Progenitor cell of endocrine pancreas (in vitro differentiated cells): ENCODE measurements at regions not wholly inside any gene's neighbourhood (a gene's known extent, or its start where the extent isn't known, plus 50 kb on each side); places are given as distances from the start of the nearest gene placed in this dataset.

Source experiments
- DNase-seq: peaks from one replicate; pipeline ENCODE4 v3.0.0; 2021; ENCODE audit warnings: low spot score; ENCODE audit not compliant: unreplicated experiment
- H3K27ac Mint-ChIP-seq: 2 replicates; pipeline ENCODE4 v1.8.0; 2021; ENCODE audit warnings: mild to moderate bottlenecking, moderate library complexity, mixed read lengths
- H3K27me3 Mint-ChIP-seq: 2 replicates; pipeline ENCODE4 v1.8.0; 2021; ENCODE audit warnings: mixed read lengths
- H3K36me3 Mint-ChIP-seq: 2 replicates; pipeline ENCODE4 v1.8.0; 2022; ENCODE audit warnings: mixed read lengths; ENCODE audit not compliant: insufficient read depth
- H3K4me1 Mint-ChIP-seq: 2 replicates; pipeline ENCODE4 v1.8.0; 2021; ENCODE audit warnings: low read depth, mixed read lengths
- H3K4me3 Mint-ChIP-seq: 2 replicates; pipeline ENCODE4 v1.8.0; 2021; ENCODE audit warnings: low read depth, mild to moderate bottlenecking, moderate library complexity, mixed read lengths
- H3K9me3 Mint-ChIP-seq: 2 replicates; pipeline ENCODE4 v1.8.0; 2021; ENCODE audit warnings: low read depth, mixed read lengths
- TF ChIP-seq, protein P1 (sequence below): fragments of 200-600 bp; sonication (generic); IDR thresholded peaks from one replicate; pipeline ENCODE4 v1.5.0; 2021; ENCODE audit warnings: antibody characterized with exemption, mild to moderate bottlenecking; ENCODE audit not compliant: unreplicated experiment

DNA sequence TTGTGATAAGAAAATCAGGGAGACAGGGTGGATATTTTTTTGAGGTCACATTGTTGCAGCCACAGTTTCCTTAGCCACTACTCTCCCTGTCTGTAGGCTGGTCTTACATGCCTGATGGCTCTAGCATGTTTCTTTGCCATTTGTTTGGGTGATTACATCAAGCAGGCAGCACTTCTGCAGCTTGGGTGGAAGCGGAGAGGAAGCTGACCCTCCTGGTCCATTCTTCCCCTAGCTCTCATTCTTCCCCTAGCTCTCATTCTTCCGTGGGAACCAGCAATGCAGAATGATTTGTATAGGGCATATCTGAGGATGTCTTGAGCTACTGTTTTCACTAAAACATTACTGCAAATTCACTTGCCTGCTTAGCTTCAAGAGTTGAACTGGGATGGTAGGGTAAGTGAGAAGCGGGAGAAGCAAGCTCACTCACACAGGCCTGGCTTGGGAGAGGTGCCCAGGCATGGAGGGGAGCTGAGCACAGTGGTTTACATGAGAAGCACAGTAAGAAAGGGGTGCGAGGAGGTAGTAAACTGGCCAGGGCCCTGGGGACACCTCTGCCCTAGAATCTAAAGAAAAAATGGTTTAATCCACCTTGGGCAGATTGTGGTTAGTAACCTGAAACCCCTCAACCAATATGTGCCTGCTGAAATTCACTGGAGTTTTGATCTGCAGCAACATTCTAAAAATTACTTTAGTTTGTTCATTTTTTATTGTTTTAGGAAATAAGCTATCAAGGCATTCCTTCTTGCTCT lies 538.9 kb downstream of the RFC3 start:
- DNase-seq, result no peak
- Mint-ChIP-seq H3K9me3 (peaks cover 3% of the 10 kb centered on the region), H3K27ac (no peak overlapping the region), H3K27me3 (no peaks in the 10 kb centered on the region), H3K36me3 (peaks cover 1% of the 10 kb centered on the region), H3K4me3 (no peak overlapping the region), H3K4me1 (peaks cover 10% of the 10 kb centered on the region)
- TF ChIP-seq, protein P1, sequence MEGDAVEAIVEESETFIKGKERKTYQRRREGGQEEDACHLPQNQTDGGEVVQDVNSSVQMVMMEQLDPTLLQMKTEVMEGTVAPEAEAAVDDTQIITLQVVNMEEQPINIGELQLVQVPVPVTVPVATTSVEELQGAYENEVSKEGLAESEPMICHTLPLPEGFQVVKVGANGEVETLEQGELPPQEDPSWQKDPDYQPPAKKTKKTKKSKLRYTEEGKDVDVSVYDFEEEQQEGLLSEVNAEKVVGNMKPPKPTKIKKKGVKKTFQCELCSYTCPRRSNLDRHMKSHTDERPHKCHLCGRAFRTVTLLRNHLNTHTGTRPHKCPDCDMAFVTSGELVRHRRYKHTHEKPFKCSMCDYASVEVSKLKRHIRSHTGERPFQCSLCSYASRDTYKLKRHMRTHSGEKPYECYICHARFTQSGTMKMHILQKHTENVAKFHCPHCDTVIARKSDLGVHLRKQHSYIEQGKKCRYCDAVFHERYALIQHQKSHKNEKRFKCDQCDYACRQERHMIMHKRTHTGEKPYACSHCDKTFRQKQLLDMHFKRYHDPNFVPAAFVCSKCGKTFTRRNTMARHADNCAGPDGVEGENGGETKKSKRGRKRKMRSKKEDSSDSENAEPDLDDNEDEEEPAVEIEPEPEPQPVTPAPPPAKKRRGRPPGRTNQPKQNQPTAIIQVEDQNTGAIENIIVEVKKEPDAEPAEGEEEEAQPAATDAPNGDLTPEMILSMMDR, result no peak

DNA sequence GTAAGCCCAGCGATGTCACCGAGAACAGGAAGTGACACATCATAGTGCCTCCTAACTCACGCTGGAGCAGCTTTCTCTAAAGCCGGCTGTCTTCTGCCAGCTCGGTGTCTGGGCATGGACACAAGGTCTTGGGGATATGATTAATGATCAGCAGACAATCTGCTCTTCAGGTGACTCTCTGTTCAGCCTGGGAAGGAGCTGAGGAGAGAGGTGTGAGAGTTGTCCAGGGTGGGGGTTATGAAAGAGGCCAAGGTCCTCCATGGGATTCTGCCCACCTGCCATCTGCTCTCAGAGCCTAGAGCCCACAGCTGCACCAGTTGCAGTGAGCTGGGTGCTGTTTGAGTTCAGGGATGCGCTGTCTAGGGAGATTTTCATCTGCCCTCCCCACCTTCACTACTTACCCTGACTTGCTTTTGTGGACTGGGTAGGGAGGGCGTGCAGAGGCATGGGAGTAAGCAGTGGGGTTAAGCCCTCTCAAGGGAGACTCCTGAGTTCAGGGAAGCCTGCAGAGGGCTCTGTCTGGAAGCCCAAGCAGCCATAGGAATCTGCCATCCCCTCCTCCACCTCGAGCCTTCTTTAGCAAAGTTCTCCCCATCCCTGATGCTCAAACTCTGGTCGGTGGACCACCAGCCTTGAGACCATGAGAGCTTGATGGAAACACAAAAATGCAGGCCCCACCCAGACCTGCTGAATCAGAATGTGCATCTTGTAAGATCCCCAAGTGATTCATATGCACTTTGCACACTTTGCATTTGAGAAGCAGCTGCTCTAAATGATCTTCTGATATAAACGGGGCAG lies 539.7 kb downstream of the RFC3 start:
- no peak overlapping the region for H3K27ac Mint-ChIP-seq
- TF ChIP-seq, protein P1, result no peak
- H3K4me3 Mint-ChIP-seq, result no peak overlapping the region
- peaks cover 1% of the 10 kb centered on the region for H3K36me3 Mint-ChIP-seq
- no peak for DNase-seq
- H3K4me1 Mint-ChIP-seq, result peaks cover 10% of the 10 kb centered on the region
- H3K27me3 Mint-ChIP-seq, result no peaks in the 10 kb centered on the region
- H3K9me3 Mint-ChIP-seq, result peaks cover 3% of the 10 kb centered on the region

DNA sequence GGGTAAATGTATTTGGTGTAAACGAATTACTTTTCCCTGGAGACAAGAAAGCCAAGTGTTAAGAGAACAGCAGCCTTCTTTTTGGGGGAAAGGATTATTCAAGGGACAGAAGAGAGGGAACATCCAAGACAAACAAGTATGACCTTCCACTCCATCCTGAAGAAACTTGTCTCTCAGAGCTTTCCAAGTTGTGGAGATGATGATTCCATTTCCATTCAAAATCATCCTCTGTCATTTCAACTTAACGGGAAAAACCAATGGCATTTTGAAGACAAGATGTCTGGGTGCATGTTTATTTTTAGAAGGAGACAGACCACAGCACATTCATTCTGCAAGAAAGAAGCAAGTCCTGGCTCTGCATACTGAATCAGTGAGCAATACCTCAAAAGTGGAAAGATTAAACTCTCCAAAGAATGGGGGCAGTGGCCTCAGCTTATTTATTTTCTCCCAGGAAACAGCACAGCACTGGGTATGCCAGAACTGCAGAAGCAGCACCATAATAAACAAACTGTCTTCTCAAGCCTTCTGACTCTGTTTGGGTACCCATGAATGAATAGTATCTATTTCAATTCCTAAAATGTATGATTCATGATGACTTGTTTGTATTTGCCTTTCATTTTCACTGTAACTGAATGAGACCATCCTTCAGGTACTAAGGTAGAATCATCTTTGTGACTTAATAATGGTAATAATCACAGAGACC lies 541.0 kb downstream of the RFC3 start:
- H3K4me3 Mint-ChIP-seq, result no peak overlapping the region
- H3K27me3 Mint-ChIP-seq, result no peaks in the 10 kb centered on the region
- DNase-seq, result no peak
- TF ChIP-seq, protein P1, result no peak
- no peak overlapping the region for H3K27ac Mint-ChIP-seq
- peaks cover 3% of the 10 kb centered on the region for H3K9me3 Mint-ChIP-seq
- H3K36me3 Mint-ChIP-seq, result peaks cover 1% of the 10 kb centered on the region
- H3K4me1 Mint-ChIP-seq, result peaks cover 10% of the 10 kb centered on the region

DNA sequence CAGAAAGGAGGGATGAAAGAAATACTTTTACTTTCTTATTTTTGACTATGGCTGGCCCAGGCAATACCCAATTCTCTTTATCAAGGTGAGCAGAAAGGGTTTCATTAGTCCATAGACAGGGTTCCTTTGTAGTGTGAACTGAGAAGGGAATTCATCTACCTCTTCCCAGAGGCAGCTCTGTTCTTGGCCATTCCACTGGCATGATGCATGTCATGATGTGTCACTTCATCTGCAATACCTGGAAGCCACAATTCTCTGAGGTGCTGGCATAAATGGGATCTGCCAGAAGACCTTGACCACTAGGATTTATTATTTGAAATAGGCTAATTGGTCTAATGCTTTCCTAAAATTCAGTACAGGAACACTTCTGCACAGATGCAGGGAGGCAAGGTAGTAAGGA lies 542.8 kb downstream of the RFC3 start:
- Mint-ChIP-seq H3K4me3 (no peak overlapping the region), H3K4me1 (peaks cover 3% of the 10 kb centered on the region), H3K27ac (no peak overlapping the region), H3K27me3 (no peaks in the 10 kb centered on the region), H3K9me3 (no peaks in the 10 kb centered on the region), H3K36me3 (no peaks in the 10 kb centered on the region)
- no peak for DNase-seq
- TF ChIP-seq, protein P1, result no peak

DNA sequence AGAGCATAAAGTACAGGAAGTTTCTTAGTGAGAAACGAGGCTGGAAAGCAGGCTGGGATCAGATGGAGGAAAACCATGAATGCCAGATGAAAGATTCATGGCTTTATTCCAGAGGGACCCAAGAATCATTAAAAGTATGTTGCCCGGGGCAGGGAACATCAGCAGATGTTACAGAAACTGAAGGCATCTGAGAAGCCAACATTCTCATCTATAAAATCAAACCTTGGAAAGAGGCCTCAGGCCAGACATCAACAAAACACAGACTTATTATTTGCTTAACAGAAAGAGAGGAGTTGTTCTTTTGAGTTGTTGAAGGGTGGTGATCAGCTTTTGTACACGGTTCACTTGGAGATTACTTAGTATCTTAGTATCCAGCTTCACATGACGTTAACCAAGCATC lies 543.6 kb downstream of the RFC3 start:
- H3K27me3 Mint-ChIP-seq, result no peaks in the 10 kb centered on the region
- no peak for DNase-seq
- peaks cover 3% of the 10 kb centered on the region for H3K4me1 Mint-ChIP-seq
- H3K36me3 Mint-ChIP-seq, result no peaks in the 10 kb centered on the region
- TF ChIP-seq, protein P1, result no peak
- H3K9me3 Mint-ChIP-seq, result no peaks in the 10 kb centered on the region
- no peak overlapping the region for H3K27ac Mint-ChIP-seq
- no peak overlapping the region for H3K4me3 Mint-ChIP-seq
